ENCODE measurements at regions not wholly inside any gene's neighbourhood (a gene's known extent, or its start where the extent isn't known, plus 50 kb on each side); places are given as distances from the start of the nearest gene placed in this dataset.
"Not testable (repeated sequence)": the region's sequence is repeated elsewhere in the genome, so short reads cannot be mapped to it uniquely, and the experiment has no call there.

- no peak for DNase-seq (ENCODE audit: low read depth in 2 of 2)
These were observed 376.9 kb upstream of the ARPP21 start for GRCh38 chr3:35262406-35262805.

- DNase-seq (ENCODE audit: low read depth in 2 of 2): no peak
These were observed 375.8 kb upstream of the ARPP21 start for GRCh38 chr3:35263477-35263876.

GRCh38 chr3:35266065-35266464, 373.3 kb upstream of the ARPP21 start:
- DNase-seq (ENCODE audit: low read depth in 2 of 2): not testable (repeated sequence)

- DNase-seq (ENCODE audit: low read depth in 2 of 2): no peak
These were observed 363.6 kb upstream of the ARPP21 start for GRCh38 chr3:35275768-35276167.

GRCh38 chr3:35276568-35276967, 362.8 kb upstream of the ARPP21 start:
- no peak for DNase-seq (ENCODE audit: low read depth in 2 of 2)

GRCh38 chr3:35291471-35292236, 347.7 kb upstream of the ARPP21 start:
- no peak for DNase-seq (ENCODE audit: low read depth in 2 of 2)

- no peak for DNase-seq (ENCODE audit: low read depth in 2 of 2)
These were observed 346.8 kb upstream of the ARPP21 start for GRCh38 chr3:35292568-35292967.

GRCh38 chr3:35295906-35296305, 343.4 kb upstream of the ARPP21 start:
- no peak for DNase-seq (ENCODE audit: low read depth in 2 of 2)

GRCh38 chr3:35296533-35296932, 342.8 kb upstream of the ARPP21 start:
- DNase-seq (ENCODE audit: low read depth in 2 of 2): peak; percentile 0 to 3

- DNase-seq (ENCODE audit: low read depth in 2 of 2): not testable (repeated sequence)
These were observed 342.4 kb upstream of the ARPP21 start for GRCh38 chr3:35296944-35297343.

- no peak for DNase-seq (ENCODE audit: low read depth in 2 of 2)
These were observed 333.9 kb upstream of the ARPP21 start for GRCh38 chr3:35305406-35305805.

GRCh38 chr3:35307296-35307695, 332.0 kb upstream of the ARPP21 start:
- no peak for DNase-seq (ENCODE audit: low read depth in 2 of 2)

GRCh38 chr3:35316841-35317240, 322.5 kb upstream of the ARPP21 start:
- not testable (repeated sequence) for DNase-seq (ENCODE audit: low read depth in 2 of 2)

- DNase-seq (ENCODE audit: low read depth in 2 of 2): no peak
These were observed 318.5 kb upstream of the ARPP21 start for GRCh38 chr3:35320646-35321407.

- no peak for DNase-seq (ENCODE audit: low read depth in 2 of 2)
These were observed 317.3 kb upstream of the ARPP21 start for GRCh38 chr3:35322070-35322469.

GRCh38 chr3:35335703-35336102, 303.6 kb upstream of the ARPP21 start:
- DNase-seq (ENCODE audit: low read depth in 2 of 2): no peak

- DNase-seq (ENCODE audit: low read depth in 2 of 2): no peak
These were observed 302.7 kb upstream of the ARPP21 start for GRCh38 chr3:35336601-35337000.

GRCh38 chr3:35338186-35338585, 301.1 kb upstream of the ARPP21 start:
- no peak for DNase-seq (ENCODE audit: low read depth in 2 of 2)

- no peak for DNase-seq (ENCODE audit: low read depth in 2 of 2)
These were observed 259.1 kb upstream of the ARPP21 start for GRCh38 chr3:35380196-35380595.

GRCh38 chr3:35383216-35383615, 256.1 kb upstream of the ARPP21 start:
- no peak for DNase-seq (ENCODE audit: low read depth in 2 of 2)

- no peak for DNase-seq (ENCODE audit: low read depth in 2 of 2)
These were observed 255.4 kb upstream of the ARPP21 start for GRCh38 chr3:35383719-35384555.

- DNase-seq (ENCODE audit: low read depth in 2 of 2): no peak
These were observed 254.1 kb upstream of the ARPP21 start for GRCh38 chr3:35385271-35385670.

Measured in stimulated activated CD8-positive, alpha-beta memory T cell treated with anti-CD3 and anti-CD28 coated beads, Interleukin-15, amount 100 ng/mL, for 48 hours (primary cell).